ENCODE measurements at regions not wholly inside any gene's neighbourhood (a gene's known extent, or its start where the extent isn't known, plus 50 kb on each side); places are given as distances from the start of the nearest gene placed in this dataset.

GRCh38 chr2:118706371-118706770 lies 141.1 kb downstream of the EN1 start:
- Histone ChIP-seq H3F3A (ENCODE audit: insufficient read depth, low read length, poor library complexity, severe bottlenecking) (no peaks in the 10 kb centered on the region), H3K4me2 (ENCODE audit: low read length) (no peak overlapping the region), H3K27me3 (ENCODE audit: insufficient read depth, low read depth, low read length) (peaks cover 9% of the 10 kb centered on the region), H2AFZ (ENCODE audit: low read depth, low read length) (no peak overlapping the region), H4K20me1 (ENCODE audit: insufficient read depth) (no peaks in the 10 kb centered on the region), H3K36me3 (ENCODE audit: insufficient read depth, low read length) (no peaks in the 10 kb centered on the region), H3K79me2 (replicated peaks; ENCODE audit: insufficient read depth, low read length) (no peaks in the 10 kb centered on the region), H3K9me3 (ENCODE audit: low read length) (no peaks in the 10 kb centered on the region), H3K9me2 (ENCODE audit: insufficient read depth, low read length) (no peaks in the 10 kb centered on the region), H3K4me3 (ENCODE audit: low read length) (no peak overlapping the region), H3K27ac (ENCODE audit: low read length) (no peak overlapping the region), H3K9ac (ENCODE audit: low read length) (no peak overlapping the region)
- TF ChIP-seq EP300 (conservative IDR thresholded peaks at IDR 0.05; ENCODE audit: poor library complexity, severe bottlenecking): no peak
- TF ChIP-seq MXI1 (conservative IDR thresholded peaks at IDR 0.05; ENCODE audit: poor library complexity, severe bottlenecking): no peak
- TF ChIP-seq CTCF (IDR thresholded peaks at IDR 0.05; ENCODE audit: poor library complexity, severe bottlenecking): no peak
- TF ChIP-seq REST (IDR thresholded peaks at IDR 0.05; ENCODE audit: borderline replicate concordance): no peak
- no peak for TF ChIP-seq POLR2AphosphoS5 (IDR thresholded peaks at IDR 0.05)
- TF ChIP-seq RAD21 (conservative IDR thresholded peaks at IDR 0.05): no peak
- TF ChIP-seq SMC3 (conservative IDR thresholded peaks at IDR 0.05; ENCODE audit: poor library complexity): no peak
- TF ChIP-seq EZH2 (IDR thresholded peaks at IDR 0.05; ENCODE audit: borderline replicate concordance, insufficient read depth, low read length, poor library complexity, severe bottlenecking): no peak
- no peak for TF ChIP-seq TAF1 (IDR thresholded peaks at IDR 0.05; ENCODE audit: low read depth)

- TF ChIP-seq CTCF (IDR thresholded peaks at IDR 0.05; ENCODE audit: poor library complexity, severe bottlenecking) (no peak), EP300 (conservative IDR thresholded peaks at IDR 0.05; ENCODE audit: poor library complexity, severe bottlenecking) (no peak)
- H3K27ac ChIP-seq (ENCODE audit: low read length): no peak overlapping the region
- H3K9me3 ChIP-seq (ENCODE audit: low read length): no peaks in the 10 kb centered on the region
- no peaks in the 10 kb centered on the region for H3F3A ChIP-seq (ENCODE audit: insufficient read depth, low read length, poor library complexity, severe bottlenecking)
- no peak overlapping the region for H3K9ac ChIP-seq (ENCODE audit: low read length)
- H3K79me2 ChIP-seq (replicated peaks; ENCODE audit: insufficient read depth, low read length): no peaks in the 10 kb centered on the region
- H4K20me1 ChIP-seq (ENCODE audit: insufficient read depth): no peaks in the 10 kb centered on the region
- H3K27me3 ChIP-seq (ENCODE audit: insufficient read depth, low read depth, low read length): peaks cover 9% of the 10 kb centered on the region
- no peak overlapping the region for H2AFZ ChIP-seq (ENCODE audit: low read depth, low read length)
- H3K4me3 ChIP-seq (ENCODE audit: low read length): no peak overlapping the region
- no peaks in the 10 kb centered on the region for H3K9me2 ChIP-seq (ENCODE audit: insufficient read depth, low read length)
- H3K36me3 ChIP-seq (ENCODE audit: insufficient read depth, low read length): no peaks in the 10 kb centered on the region
- no peak overlapping the region for H3K4me2 ChIP-seq (ENCODE audit: low read length)
Measured at GRCh38 chr2:118705032-118705431, 142.4 kb downstream of the EN1 start.
